Keratinocyte (primary cell): ENCODE measurements at regions not wholly inside any gene's neighbourhood (a gene's known extent, or its start where the extent isn't known, plus 50 kb on each side); places are given as distances from the start of the nearest gene placed in this dataset.

Experiments
- EZH2 ChIP-seq: IDR thresholded peaks from one replicate; pipeline ENCODE4 v1.6.1; 2012; ENCODE audit warnings: inconsistent platforms, mild to moderate bottlenecking, low read length, moderate library complexity
- TF ChIP-seq, protein P1 (sequence below), 3 experiments: IDR thresholded peaks in 1 of 3; conservative IDR thresholded peaks in 1 of 3; optimal IDR thresholded peaks in 1 of 3; 2 replicates in 2 of 3; 3 replicates in 1 of 3; pipeline versions ENCODE3 to v1.5.1; 2011; ENCODE audit warnings: low read length in 3 of 3, mild to moderate bottlenecking in 3 of 3, moderate library complexity in 2 of 3, control low read depth in 1 of 3, inconsistent platforms in 1 of 3; ENCODE audit not compliant: insufficient read depth in 2 of 3; ENCODE audit errors: extremely low read depth in 1 of 3

DNA sequence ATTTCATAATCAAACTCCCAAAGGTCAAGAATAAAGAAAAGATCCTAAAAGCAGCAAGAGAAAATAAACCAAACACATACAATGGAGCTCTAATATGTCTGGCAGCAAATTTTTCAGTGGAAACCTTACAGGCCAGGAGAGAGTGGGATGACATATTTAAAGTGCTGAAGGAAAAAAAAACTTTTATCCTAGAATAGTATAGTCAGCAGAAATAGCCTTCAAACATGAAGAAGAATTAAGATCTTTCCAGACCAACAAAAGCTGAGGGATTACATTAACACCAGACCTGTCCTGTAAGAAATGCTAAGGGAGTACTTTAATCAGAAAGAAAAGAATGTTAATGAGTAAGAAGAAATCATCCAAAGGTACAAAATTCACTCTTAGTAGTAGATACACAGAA, 215.7 kb upstream of the IGF1 start:
- TF ChIP-seq, protein P1, sequence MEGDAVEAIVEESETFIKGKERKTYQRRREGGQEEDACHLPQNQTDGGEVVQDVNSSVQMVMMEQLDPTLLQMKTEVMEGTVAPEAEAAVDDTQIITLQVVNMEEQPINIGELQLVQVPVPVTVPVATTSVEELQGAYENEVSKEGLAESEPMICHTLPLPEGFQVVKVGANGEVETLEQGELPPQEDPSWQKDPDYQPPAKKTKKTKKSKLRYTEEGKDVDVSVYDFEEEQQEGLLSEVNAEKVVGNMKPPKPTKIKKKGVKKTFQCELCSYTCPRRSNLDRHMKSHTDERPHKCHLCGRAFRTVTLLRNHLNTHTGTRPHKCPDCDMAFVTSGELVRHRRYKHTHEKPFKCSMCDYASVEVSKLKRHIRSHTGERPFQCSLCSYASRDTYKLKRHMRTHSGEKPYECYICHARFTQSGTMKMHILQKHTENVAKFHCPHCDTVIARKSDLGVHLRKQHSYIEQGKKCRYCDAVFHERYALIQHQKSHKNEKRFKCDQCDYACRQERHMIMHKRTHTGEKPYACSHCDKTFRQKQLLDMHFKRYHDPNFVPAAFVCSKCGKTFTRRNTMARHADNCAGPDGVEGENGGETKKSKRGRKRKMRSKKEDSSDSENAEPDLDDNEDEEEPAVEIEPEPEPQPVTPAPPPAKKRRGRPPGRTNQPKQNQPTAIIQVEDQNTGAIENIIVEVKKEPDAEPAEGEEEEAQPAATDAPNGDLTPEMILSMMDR (optimal IDR thresholded peaks at IDR 0.05 in 1 of 3, IDR thresholded peaks at IDR 0.05 in 1 of 3, conservative IDR thresholded peaks at IDR 0.05 in 1 of 3; ENCODE audit: extremely low read depth in 1 of 3, insufficient read depth in 2 of 3, low read length in 3 of 3) = no peak
- no peak for TF ChIP-seq EZH2
